Large intestine (tissue), 3 donors: ENCODE measurements at regions not wholly inside any gene's neighbourhood (a gene's known extent, or its start where the extent isn't known, plus 50 kb on each side); places are given as distances from the start of the nearest gene placed in this dataset.
A peak's percentile ranks its signal among the peaks of the same experiment; 100 is the strongest.

Source experiments
- DNase-seq, 2 donors: peaks; one replicate each; pipeline versions ENCODE4 v3.0.0 to v3.0.0-alpha.2; 2013
- H3K27ac ChIP-seq: one replicate; pipeline ENCODE4 v1.5.1; 2013; ENCODE audit warnings: low read length
- H3K27me3 ChIP-seq: 2 replicates; pipeline ENCODE4 v1.6.1; 2013; ENCODE audit warnings: low read length; ENCODE audit not compliant: control insufficient read depth, insufficient read depth
- H3K36me3 ChIP-seq: 2 replicates; pipeline ENCODE4 v1.6.1; 2013; ENCODE audit warnings: low read length; ENCODE audit not compliant: control insufficient read depth, insufficient read depth
- H3K4me1 ChIP-seq: one replicate; pipeline ENCODE4 v1.6.1; 2013; ENCODE audit warnings: low read length; ENCODE audit not compliant: control insufficient read depth, insufficient read depth
- H3K4me3 ChIP-seq: one replicate; pipeline ENCODE4 v1.5.1; 2013; ENCODE audit warnings: low read length
- H3K9me3 ChIP-seq: one replicate; pipeline ENCODE4 v1.6.1; 2013; ENCODE audit warnings: mild to moderate bottlenecking, low read depth, low read length, moderate library complexity; ENCODE audit not compliant: control insufficient read depth
- WGBS: methylation state at CpG from one replicate; pipeline ENCODE4 v1.1.5; 2013; ENCODE audit warnings: low lambda C conversion rate; ENCODE audit not compliant: insufficient coverage; 5-methylcytosine and 5-hydroxymethylcytosine counted together

DNA sequence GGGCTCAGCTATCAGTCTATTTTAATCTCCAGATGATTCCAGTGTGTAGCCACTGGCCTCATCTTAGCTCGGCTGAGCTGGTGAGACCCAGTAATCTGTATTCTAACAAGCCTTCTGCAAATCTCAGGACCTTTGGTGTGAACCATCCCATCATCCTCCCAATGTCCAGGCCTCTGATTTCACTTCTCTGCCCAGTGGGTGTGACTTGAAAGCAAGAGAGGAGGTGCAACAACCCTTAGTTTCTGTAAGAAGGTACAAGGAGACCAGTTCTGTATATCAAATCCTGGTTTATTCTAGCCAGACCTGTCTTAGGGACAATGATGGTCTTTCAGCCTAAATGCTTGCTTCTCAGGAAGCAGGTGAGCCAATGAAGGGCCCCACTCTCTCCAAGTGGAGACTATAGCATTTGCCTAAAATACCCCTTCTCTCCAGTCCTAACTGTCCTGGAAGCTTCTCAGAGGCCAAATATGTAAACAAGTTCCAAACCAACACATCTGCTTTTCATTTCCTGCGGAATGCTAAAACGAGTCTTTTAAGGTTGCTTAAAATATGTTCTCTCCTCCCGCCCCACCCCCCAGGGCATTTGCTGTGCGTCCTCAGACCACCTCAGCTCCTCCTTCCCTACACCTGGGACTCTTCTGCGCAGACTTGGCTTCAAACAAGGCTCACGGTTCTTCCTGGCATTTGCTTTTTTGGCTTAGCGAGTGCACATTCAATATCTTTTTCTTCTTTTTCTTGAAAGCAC is 78.4 kb upstream of the FUT8 start:
- Histone ChIP-seq H3K4me3 (no peak overlapping the region), H3K4me1 (peaks cover 51% of the 10 kb centered on the region), H3K27me3 (no peaks in the 10 kb centered on the region), H3K9me3 (no peaks in the 10 kb centered on the region), H3K27ac (peak overlapping the region; percentile 87), H3K36me3 (no peaks in the 10 kb centered on the region)
- DNase-seq: peak in 1 of 2 donors; percentile 43
- WGBS: 24% methylated on average over 4 of the region's 8 CpGs

DNA sequence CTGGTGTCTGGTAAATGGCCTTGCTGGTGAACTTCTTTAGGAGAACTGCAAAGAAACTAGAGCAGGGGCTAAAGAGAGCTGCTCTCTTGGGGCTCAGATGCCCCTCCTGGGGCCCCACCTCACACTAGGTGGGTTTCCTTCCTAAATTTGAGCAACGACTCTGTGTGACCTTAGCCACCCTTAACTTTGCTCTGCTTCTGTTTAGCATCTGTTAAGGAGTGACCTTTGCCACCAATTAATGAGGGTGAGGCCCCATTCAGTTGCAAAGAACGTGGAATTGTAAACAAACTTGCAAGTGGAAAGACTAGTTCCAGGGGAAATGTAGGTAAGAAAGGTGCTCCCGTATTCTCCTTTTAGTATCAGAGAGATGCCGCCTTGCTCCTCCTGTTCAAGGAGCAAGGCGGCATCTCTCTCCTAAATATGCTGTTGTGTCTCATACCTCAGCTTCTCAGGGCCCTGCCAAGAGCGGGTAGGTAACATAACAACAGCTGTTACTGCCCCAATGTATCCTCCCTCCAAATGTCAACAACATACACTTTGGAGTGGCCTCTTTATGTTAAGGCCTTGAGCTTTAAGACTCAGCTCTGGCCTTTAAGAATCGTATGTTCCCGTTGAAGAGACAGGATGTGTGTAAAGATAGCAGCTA is 77.6 kb upstream of the FUT8 start:
- H3K27ac ChIP-seq: peak overlapping the region; percentile 87
- no peak overlapping the region for H3K4me3 ChIP-seq
- H3K4me1 ChIP-seq: peaks cover 51% of the 10 kb centered on the region

DNA sequence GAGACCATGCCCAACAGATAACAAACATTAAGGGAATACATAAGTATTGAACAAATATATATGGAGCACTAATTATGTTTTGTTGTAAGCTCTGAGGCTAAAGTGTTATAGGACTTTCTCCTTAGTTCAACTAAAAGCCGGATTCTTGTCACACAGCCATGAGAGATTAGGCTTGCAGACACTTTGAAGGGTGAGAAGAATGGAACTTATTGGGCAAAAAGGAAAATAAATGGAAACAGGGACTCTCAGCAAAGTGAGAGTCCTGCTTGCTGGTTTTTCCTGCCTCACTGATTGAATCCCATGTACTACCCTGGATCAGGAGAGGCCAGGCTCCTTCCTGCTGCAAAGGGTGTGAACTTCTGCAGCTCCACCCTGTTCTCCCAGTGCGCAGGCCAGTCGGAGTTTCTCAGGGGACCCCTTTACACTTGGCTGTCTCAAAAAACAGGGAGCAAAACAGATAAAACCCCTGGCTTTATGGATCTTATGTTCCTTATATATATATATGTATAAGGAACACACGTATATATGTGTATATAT is 77.1 kb upstream of the FUT8 start:
- peak overlapping the region; percentile 87 for H3K27ac ChIP-seq
- no peaks in the 10 kb centered on the region for H3K36me3 ChIP-seq
- peak in 1 of 2 donors; percentile 75 for DNase-seq
- WGBS: 38% methylated on average over 1 of the region's 4 CpGs
- H3K9me3 ChIP-seq: no peaks in the 10 kb centered on the region
- H3K27me3 ChIP-seq: no peaks in the 10 kb centered on the region
- H3K4me1 ChIP-seq: peaks cover 51% of the 10 kb centered on the region
- no peak overlapping the region for H3K4me3 ChIP-seq

More for the DNA sequence above, 77.6 kb upstream of the FUT8 start:
- Histone ChIP-seq H3K36me3 (no peaks in the 10 kb centered on the region), H3K27me3 (no peaks in the 10 kb centered on the region), H3K9me3 (no peaks in the 10 kb centered on the region)
- no CpG with 5 or more reads among the region's 8 CpGs for WGBS
- peak; percentile 93 to 97 for DNase-seq

DNA sequence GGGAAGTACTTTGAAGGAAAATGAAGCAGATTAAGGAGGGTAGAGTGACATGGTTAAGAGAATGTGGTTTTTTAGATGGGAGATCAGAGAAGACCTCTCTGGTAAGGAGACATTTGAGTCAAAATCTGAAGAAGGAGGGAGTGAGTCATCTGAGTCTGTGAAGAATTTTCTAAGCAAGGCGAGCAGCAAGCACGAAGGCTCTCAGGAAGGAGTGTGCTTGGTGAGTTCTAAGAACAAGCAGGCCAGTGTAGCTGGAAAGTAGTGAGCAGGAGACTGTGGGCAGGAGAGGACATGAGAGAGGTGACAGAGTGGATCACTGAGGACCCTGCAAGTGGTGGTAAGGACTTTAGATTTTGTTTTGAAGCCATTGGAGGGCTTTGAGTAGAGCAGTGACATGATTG is 76.3 kb upstream of the FUT8 start:
- no peaks in the 10 kb centered on the region for H3K27me3 ChIP-seq
- no peaks in the 10 kb centered on the region for H3K36me3 ChIP-seq
- no peak for DNase-seq
- no peaks in the 10 kb centered on the region for H3K9me3 ChIP-seq
- no peak overlapping the region for H3K4me3 ChIP-seq
- no CpG with 5 or more reads among the region's 2 CpGs for WGBS
- peak overlapping the region; percentile 87 for H3K27ac ChIP-seq
- peaks cover 51% of the 10 kb centered on the region for H3K4me1 ChIP-seq

DNA sequence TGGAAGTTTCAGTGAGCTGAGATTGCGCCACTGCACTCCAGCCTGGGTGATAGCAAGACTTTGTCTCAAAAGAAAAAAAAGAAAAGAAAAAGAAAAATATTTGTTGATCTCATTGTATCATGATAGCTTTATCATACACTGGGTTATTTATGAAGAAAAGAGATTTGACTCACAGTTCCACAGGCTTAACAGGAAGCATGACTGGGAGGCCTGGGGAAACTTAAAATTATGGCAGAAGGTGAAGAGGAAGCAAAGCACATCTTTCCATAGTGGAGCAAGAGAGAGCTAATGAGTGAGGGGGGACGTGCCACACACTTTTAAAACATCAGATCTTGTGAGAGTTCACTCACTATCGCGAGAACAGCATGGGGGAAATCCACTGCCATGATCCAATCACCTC is 72.7 kb upstream of the FUT8 start:
- DNase-seq: no peak
- H3K27me3 ChIP-seq: no peaks in the 10 kb centered on the region
- no peak overlapping the region for H3K27ac ChIP-seq
- no peak overlapping the region for H3K4me3 ChIP-seq
- no peaks in the 10 kb centered on the region for H3K36me3 ChIP-seq
- no CpG with 5 or more reads among the region's 4 CpGs for WGBS
- H3K4me1 ChIP-seq: peaks cover 33% of the 10 kb centered on the region
- no peaks in the 10 kb centered on the region for H3K9me3 ChIP-seq

DNA sequence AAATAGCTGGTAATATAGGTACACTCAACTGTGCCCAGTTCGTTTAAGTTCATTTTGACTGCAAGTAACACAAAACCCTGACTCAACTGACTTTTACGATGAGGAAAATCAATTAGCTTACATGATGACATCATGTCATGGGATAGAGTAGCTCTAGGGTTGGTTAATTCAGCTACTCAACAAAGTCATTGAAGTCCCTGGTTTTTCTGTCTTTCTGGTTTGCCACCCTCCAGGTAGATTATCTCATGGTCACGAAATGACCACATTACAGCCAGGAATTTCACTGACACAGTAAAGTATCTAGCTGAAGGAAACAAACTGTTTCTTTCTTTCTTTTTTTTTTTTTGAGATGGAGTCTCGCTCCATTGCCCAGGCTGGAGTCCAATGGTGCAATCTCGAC is 68.5 kb upstream of the FUT8 start:
- no peaks in the 10 kb centered on the region for H3K27me3 ChIP-seq
- peak in 1 of 2 donors; percentile 56 for DNase-seq
- H3K27ac ChIP-seq: no peak overlapping the region
- no peaks in the 10 kb centered on the region for H3K9me3 ChIP-seq
- peaks cover 16% of the 10 kb centered on the region for H3K4me1 ChIP-seq
- H3K36me3 ChIP-seq: no peaks in the 10 kb centered on the region
- H3K4me3 ChIP-seq: no peak overlapping the region
- WGBS: no CpG with 5 or more reads among the region's 5 CpGs

DNA sequence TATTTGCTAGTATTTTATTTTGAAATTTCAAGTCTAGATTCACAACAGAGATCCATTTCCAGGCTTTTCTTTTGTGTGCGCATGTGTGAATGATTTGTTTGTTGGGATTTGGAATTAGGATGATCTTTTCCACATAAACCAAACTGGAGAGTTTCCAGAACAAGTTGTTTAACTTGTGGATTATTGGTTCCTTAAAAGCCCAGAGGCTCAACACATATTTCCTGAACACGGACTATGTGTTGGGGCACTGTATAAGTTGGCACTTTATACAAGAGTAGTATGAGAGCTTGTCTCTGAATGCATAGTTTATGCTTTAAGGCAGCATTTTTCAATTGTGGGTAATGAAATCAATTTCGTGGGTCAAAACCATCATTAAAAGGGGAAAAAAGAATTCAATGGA is 67.3 kb upstream of the FUT8 start:
- H3K4me3 ChIP-seq: no peak overlapping the region

DNA sequence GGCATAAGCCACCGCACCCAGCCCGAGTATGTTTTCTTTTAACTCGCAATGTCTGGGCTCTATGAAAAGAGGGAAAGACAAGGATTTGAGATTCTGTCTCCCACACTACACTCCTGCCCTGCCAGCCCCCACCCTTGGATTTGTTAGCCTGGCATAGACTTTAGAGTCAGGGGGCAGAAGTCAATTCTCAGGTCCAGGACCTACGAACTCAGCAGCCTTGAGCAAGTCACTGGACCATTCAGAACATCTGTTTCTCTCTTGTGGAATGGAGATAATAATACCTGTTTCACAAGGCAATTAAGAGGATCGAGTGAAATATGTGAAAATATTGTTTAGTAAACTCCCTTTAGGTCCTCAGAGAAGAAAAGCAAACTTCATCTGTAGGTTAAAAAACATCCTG is 66.1 kb upstream of the FUT8 start:
- H3K27me3 ChIP-seq: no peaks in the 10 kb centered on the region
- no peaks in the 10 kb centered on the region for H3K36me3 ChIP-seq
- peak overlapping the region; percentile 65 for H3K27ac ChIP-seq
- H3K9me3 ChIP-seq: no peaks in the 10 kb centered on the region
- WGBS: 40% methylated on average over 1 of the region's 5 CpGs
- peak; percentile 34 to 71 for DNase-seq
- no peak overlapping the region for H3K4me3 ChIP-seq
- peaks cover 16% of the 10 kb centered on the region for H3K4me1 ChIP-seq

More for the DNA sequence above, 67.3 kb upstream of the FUT8 start:
- H3K27me3 ChIP-seq: no peaks in the 10 kb centered on the region
- H3K27ac ChIP-seq: no peak overlapping the region
- WGBS: 74% methylated on average over 2 of the region's 3 CpGs
- no peak for DNase-seq
- H3K36me3 ChIP-seq: no peaks in the 10 kb centered on the region
- peaks cover 16% of the 10 kb centered on the region for H3K4me1 ChIP-seq
- no peaks in the 10 kb centered on the region for H3K9me3 ChIP-seq

DNA sequence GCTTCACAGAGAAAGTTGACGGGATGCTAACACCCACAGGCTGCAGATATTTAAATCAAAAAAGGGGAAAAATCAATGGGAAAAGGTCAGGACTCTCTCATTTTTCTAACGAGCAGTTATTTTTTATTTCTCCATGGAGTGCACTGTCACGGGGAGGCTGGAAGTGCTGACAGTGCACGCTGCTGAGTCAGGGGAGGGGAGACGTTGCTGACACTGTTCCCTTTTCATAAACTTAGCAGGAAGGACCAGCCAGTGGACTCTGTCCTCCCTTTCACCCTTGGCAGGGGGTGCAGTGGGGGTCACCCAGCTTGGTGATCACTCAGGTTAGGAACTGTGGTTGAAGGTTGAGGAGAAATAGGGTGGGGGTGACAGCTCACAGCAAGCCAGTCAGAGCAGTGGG is 65.6 kb upstream of the FUT8 start:
- DNase-seq: peak; percentile 48 to 78
- Histone ChIP-seq H3K27me3 (no peaks in the 10 kb centered on the region), H3K9me3 (no peaks in the 10 kb centered on the region), H3K27ac (peak overlapping the region; percentile 65), H3K36me3 (no peaks in the 10 kb centered on the region), H3K4me3 (no peak overlapping the region), H3K4me1 (peaks cover 16% of the 10 kb centered on the region)
- WGBS: 60% methylated on average over 1 of the region's 5 CpGs

DNA sequence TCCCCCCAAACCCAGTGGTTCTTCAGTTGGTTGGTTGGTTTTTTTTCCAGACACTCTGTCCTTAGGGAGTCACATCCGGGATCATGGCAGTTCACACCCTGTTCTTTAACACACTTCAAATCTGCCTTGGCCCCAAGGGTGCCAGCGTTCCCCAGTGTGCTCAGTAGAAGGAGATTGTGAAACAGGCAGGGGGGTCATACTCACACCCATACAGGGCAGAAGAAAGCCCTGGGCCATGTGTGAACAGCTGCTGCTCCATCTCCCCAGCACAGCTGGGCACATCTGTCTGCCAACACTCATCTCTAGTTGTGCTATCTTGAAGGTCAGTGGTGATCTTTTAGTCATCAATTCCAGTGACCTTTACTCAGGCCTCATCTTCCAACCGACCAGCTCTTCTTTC is 64.4 kb upstream of the FUT8 start:
- no peak overlapping the region for H3K4me3 ChIP-seq
- H3K36me3 ChIP-seq: no peaks in the 10 kb centered on the region
- no peaks in the 10 kb centered on the region for H3K9me3 ChIP-seq
- WGBS: no CpG with 5 or more reads among the region's 3 CpGs
- peaks cover 16% of the 10 kb centered on the region for H3K4me1 ChIP-seq
- DNase-seq: no peak
- H3K27me3 ChIP-seq: no peaks in the 10 kb centered on the region
- H3K27ac ChIP-seq: no peak overlapping the region
